Kidney (tissue), 13 donors: ENCODE measurements at regions not wholly inside any gene's neighbourhood (a gene's known extent, or its start where the extent isn't known, plus 50 kb on each side); places are given as distances from the start of the nearest gene placed in this dataset.

Source experiments
- DNase-seq, 5 donors: peaks; one replicate each; pipeline ENCODE4 v3.0.0-alpha.2; 2013 to 2020
- FAIRE-seq: peaks from 2 replicates; lab custom pipeline; 2012; peaks lifted over from hg19 to GRCh38; lab: Jason Lieb, UNC
- H3K27ac ChIP-seq, 2 donors: one replicate each; pipeline ENCODE4 v1.7.0; 2013; ENCODE audit warnings: low read depth in 2 of 2, low read length in 2 of 2, inconsistent platforms in 1 of 2
- H3K27me3 ChIP-seq: one replicate; pipeline ENCODE4 v1.7.1; 2013; ENCODE audit warnings: low read length, inconsistent platforms; ENCODE audit not compliant: control insufficient read depth, insufficient read depth
- H3K36me3 ChIP-seq, 3 donors: one replicate each; pipeline versions ENCODE4 v1.7.0 to v1.7.1; 2013; ENCODE audit warnings: low read length in 3 of 3, control low read depth in 1 of 3, inconsistent platforms in 1 of 3; ENCODE audit not compliant: insufficient read depth in 3 of 3, control insufficient read depth in 2 of 3
- H3K4me1 ChIP-seq, 3 donors: one replicate each; pipeline versions ENCODE4 v1.7.0 to v1.7.1; 2013; ENCODE audit warnings: low read length in 3 of 3, inconsistent platforms in 1 of 3, low read depth in 1 of 3; ENCODE audit not compliant: control insufficient read depth in 2 of 3, insufficient read depth in 2 of 3
- H3K4me3 ChIP-seq, 3 donors: one replicate each; pipeline versions ENCODE4 v1.7.0 to v1.8.1; 2013; ENCODE audit warnings: low read length in 3 of 3, control low read depth in 1 of 3, inconsistent platforms in 1 of 3
- H3K9ac ChIP-seq, 3 donors: one replicate each; pipeline versions ENCODE4 v1.7.0 to v1.7.1; 2013; ENCODE audit warnings: low read length in 3 of 3, control low read depth in 1 of 3, inconsistent platforms in 1 of 3
- H3K9me3 ChIP-seq, 3 donors: one replicate each; pipeline versions ENCODE4 v1.7.0 to v1.7.1; 2013; ENCODE audit warnings: low read length in 3 of 3, control low read depth in 1 of 3, inconsistent platforms in 1 of 3; ENCODE audit not compliant: control insufficient read depth in 2 of 3, insufficient read depth in 1 of 3
- CTCF ChIP-seq: IDR thresholded peaks from 3 replicates; pipeline ENCODE4 v1.5.1; 2012; ENCODE audit warnings: mild to moderate bottlenecking, moderate library complexity, borderline replicate concordance; ENCODE audit not compliant: insufficient read depth; ENCODE audit errors: extremely low read depth
- intact Hi-C: fragments of 100-400 bp; cut with DNase I; formaldehyde crosslinking; loops from one replicate; pipeline ENCODE4 v1.11.1; 2022
- donor health status: control.
- donor health status: control.
- donor health status: control.
- donor health status: control.
- donor health status: control.
- donor health status: DM: yes; HTN: yes; CAD: no.
- donor health status: Normal renal cell carcinoma (clear cell type).

GRCh38 chr11:16421826-16422225 lies 65.5 kb upstream of the SOX6 start:
- Histone ChIP-seq H3K9me3 (no peaks in the 10 kb centered on the region), H3K27me3 (no peaks in the 10 kb centered on the region), H3K4me1 (no peaks in the 10 kb centered on the region), H3K4me3 (no peak overlapping the region), H3K27ac (no peak overlapping the region), H3K36me3 (no peaks in the 10 kb centered on the region), H3K9ac (no peak overlapping the region)
- intact Hi-C loops = no loop called here
- FAIRE-seq (no peak), DNase-seq (no peak)
- TF ChIP-seq CTCF = no peak

- Histone ChIP-seq H3K4me3 (peak overlapping the region in 1 of 3 donors; percentile 3), H3K4me1 (no peaks in the 10 kb centered on the region), H3K9ac (no peak overlapping the region), H3K27ac (no peak overlapping the region), H3K9me3 (no peaks in the 10 kb centered on the region), H3K27me3 (no peaks in the 10 kb centered on the region), H3K36me3 (no peaks in the 10 kb centered on the region)
- FAIRE-seq = no peak
- TF ChIP-seq CTCF = no peak
- peak in 1 of 5 donors; percentile 19 for DNase-seq
- intact Hi-C loops = no loop called here
These were observed 62.2 kb upstream of the SOX6 start for GRCh38 chr11:16418428-16419097.

- intact Hi-C loops = no loop called here
These were observed 56.3 kb upstream of the SOX6 start for GRCh38 chr11:16412525-16413172.

More at GRCh38 chr11:16412525-16413172, 56.3 kb upstream of the SOX6 start:
- Histone ChIP-seq H3K9ac (no peak overlapping the region), H3K27me3 (no peaks in the 10 kb centered on the region), H3K27ac (no peak overlapping the region), H3K9me3 (no peaks in the 10 kb centered on the region), H3K4me1 (no peaks in the 10 kb centered on the region), H3K4me3 (no peak overlapping the region), H3K36me3 (no peaks in the 10 kb centered on the region)
- FAIRE-seq (no peak), DNase-seq (no peak)
- TF ChIP-seq CTCF = no peak
